Upper lobe of right lung (tissue), 1 donor: ENCODE measurements at regions not wholly inside any gene's neighbourhood (a gene's known extent, or its start where the extent isn't known, plus 50 kb on each side); places are given as distances from the start of the nearest gene placed in this dataset.

Experiments
- ATAC-seq: fragments of 200-7000 bp; cut with Tn5 transposase; one replicate; pipeline ENCODE4 v1.9.1; 2020; ENCODE audit warnings: mild to moderate bottlenecking, moderate library complexity
- DNase-seq: peaks from one replicate; pipeline ENCODE4 v3.0.0-alpha.2; 2020
- H3K27ac ChIP-seq: fragments of 200-600 bp; one replicate; pipeline ENCODE4 v1.8.0; 2022
- H3K27me3 ChIP-seq: fragments of 200-600 bp; one replicate; pipeline ENCODE4 v1.8.0; 2022; ENCODE audit warnings: mild to moderate bottlenecking
- H3K36me3 ChIP-seq: fragments of 200-600 bp; one replicate; pipeline ENCODE4 v1.8.0; 2022
- H3K4me1 ChIP-seq: fragments of 200-600 bp; one replicate; pipeline ENCODE4 v1.8.0; 2022
- H3K4me3 ChIP-seq: fragments of 200-600 bp; one replicate; pipeline ENCODE4 v1.8.0; 2022; ENCODE audit warnings: mild to moderate bottlenecking
- H3K9me3 ChIP-seq: fragments of 200-600 bp; one replicate; pipeline ENCODE4 v1.8.0; 2022
- CTCF ChIP-seq: fragments of 200-600 bp; IDR thresholded peaks from one replicate; pipeline ENCODE4 v1.8.0; 2022; ENCODE audit warnings: antibody characterized with exemption
- intact Hi-C: fragments of 100-400 bp; cut with DNase I; formaldehyde crosslinking; loops from one replicate; pipeline ENCODE4 v1.11.0; 2022
- donor health status: DM: no; HTN: yes; CAD: no; lungs with severe emphysema.

- intact Hi-C loops, result no loop called here
- no peak for TF ChIP-seq CTCF
- no peak for DNase-seq
- Histone ChIP-seq H3K36me3 (no peaks in the 10 kb centered on the region), H3K4me3 (no peak overlapping the region), H3K4me1 (peaks cover 35% of the 10 kb centered on the region), H3K27me3 (no peaks in the 10 kb centered on the region), H3K9me3 (no peaks in the 10 kb centered on the region), H3K27ac (no peak overlapping the region)
- ATAC-seq, result no peak
Measured at GRCh38 chr20:19911810-19912382, 105.3 kb upstream of the NAA20 start.

GRCh38 chr20:19913349-19913748 is 103.8 kb upstream of the NAA20 start:
- no peak for DNase-seq
- no peaks in the 10 kb centered on the region for H3K27me3 ChIP-seq
- no peak overlapping the region for H3K27ac ChIP-seq
- no peak overlapping the region for H3K4me3 ChIP-seq
- no peak for ATAC-seq
- H3K36me3 ChIP-seq, result no peaks in the 10 kb centered on the region
- intact Hi-C loops, result no loop called here
- no peaks in the 10 kb centered on the region for H3K9me3 ChIP-seq
- peaks cover 41% of the 10 kb centered on the region for H3K4me1 ChIP-seq
- no peak for TF ChIP-seq CTCF

GRCh38 chr20:19913927-19914614 is 103.1 kb upstream of the NAA20 start:
- TF ChIP-seq CTCF, result no peak
- H3K4me3 ChIP-seq, result no peak overlapping the region
- DNase-seq, result no peak
- ATAC-seq, result no peak
- H3K27me3 ChIP-seq, result no peaks in the 10 kb centered on the region
- intact Hi-C loops, result no loop called here
- H3K36me3 ChIP-seq, result no peaks in the 10 kb centered on the region
- H3K9me3 ChIP-seq, result no peaks in the 10 kb centered on the region
- peak overlapping the region; percentile 72 for H3K27ac ChIP-seq
- peaks cover 48% of the 10 kb centered on the region for H3K4me1 ChIP-seq

GRCh38 chr20:19915111-19915798 is 101.9 kb upstream of the NAA20 start:
- intact Hi-C loops, result no loop called here
- TF ChIP-seq CTCF, result no peak
- H3K4me1 ChIP-seq, result peaks cover 45% of the 10 kb centered on the region

GRCh38 chr20:19916531-19917485 is 100.4 kb upstream of the NAA20 start:
- ATAC-seq (no peak), DNase-seq (no peak)
- no peaks in the 10 kb centered on the region for H3K9me3 ChIP-seq
- TF ChIP-seq CTCF, result no peak
- H3K27ac ChIP-seq, result peak overlapping the region; percentile 72
- no peaks in the 10 kb centered on the region for H3K27me3 ChIP-seq
- no peak overlapping the region for H3K4me3 ChIP-seq
- peaks cover 59% of the 10 kb centered on the region for H3K4me1 ChIP-seq
- intact Hi-C loops, result no loop called here
- no peaks in the 10 kb centered on the region for H3K36me3 ChIP-seq

More at GRCh38 chr20:19915111-19915798, 101.9 kb upstream of the NAA20 start:
- H3K36me3 ChIP-seq, result no peaks in the 10 kb centered on the region
- no peak overlapping the region for H3K4me3 ChIP-seq
- peak; percentile 75 for ATAC-seq
- peak overlapping the region; percentile 72 for H3K27ac ChIP-seq
- DNase-seq, result no peak
- no peaks in the 10 kb centered on the region for H3K27me3 ChIP-seq
- no peaks in the 10 kb centered on the region for H3K9me3 ChIP-seq
